ENCODE measurements at regions not wholly inside any gene's neighbourhood (a gene's known extent, or its start where the extent isn't known, plus 50 kb on each side); places are given as distances from the start of the nearest gene placed in this dataset.

DNA sequence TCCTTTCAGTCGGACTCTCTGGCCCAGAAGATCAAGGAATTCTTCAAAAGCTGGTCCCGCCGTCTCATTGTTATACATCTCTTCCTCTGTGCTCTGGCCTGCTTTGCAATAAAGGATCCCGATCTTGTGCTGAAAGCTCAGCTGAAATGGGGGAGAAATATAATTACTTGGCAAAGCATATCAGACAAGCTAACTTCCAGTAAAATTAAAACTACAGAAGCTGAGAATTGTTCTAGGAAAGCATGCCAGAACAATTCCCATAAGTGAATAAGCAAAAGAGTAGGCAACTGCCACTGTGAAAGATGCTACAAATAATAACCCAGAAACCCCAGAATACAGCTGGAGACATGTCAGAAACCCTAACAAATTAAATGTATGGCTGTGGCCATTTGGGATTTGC, 146.1 kb downstream of the SIPA1L2 start:
- ChIA-PET POLR2A (ENCODE audit: low non-redundant PET) (no interaction called here), CTCF (interaction anchor here (0.7 to 1.4 kb wide), 2 partner anchors 12 to 31 kb away, joined by 3 to 4 read pairs; no protein-coding TSS in a partner anchor)
- H3K27ac ChIP-seq: no peak overlapping the region
- TF ChIP-seq, protein P1, sequence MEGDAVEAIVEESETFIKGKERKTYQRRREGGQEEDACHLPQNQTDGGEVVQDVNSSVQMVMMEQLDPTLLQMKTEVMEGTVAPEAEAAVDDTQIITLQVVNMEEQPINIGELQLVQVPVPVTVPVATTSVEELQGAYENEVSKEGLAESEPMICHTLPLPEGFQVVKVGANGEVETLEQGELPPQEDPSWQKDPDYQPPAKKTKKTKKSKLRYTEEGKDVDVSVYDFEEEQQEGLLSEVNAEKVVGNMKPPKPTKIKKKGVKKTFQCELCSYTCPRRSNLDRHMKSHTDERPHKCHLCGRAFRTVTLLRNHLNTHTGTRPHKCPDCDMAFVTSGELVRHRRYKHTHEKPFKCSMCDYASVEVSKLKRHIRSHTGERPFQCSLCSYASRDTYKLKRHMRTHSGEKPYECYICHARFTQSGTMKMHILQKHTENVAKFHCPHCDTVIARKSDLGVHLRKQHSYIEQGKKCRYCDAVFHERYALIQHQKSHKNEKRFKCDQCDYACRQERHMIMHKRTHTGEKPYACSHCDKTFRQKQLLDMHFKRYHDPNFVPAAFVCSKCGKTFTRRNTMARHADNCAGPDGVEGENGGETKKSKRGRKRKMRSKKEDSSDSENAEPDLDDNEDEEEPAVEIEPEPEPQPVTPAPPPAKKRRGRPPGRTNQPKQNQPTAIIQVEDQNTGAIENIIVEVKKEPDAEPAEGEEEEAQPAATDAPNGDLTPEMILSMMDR (conservative IDR thresholded peaks at IDR 0.05; ENCODE audit: low read depth): no peak
- DNase-seq (ENCODE audit: low spot score): no peak

DNA sequence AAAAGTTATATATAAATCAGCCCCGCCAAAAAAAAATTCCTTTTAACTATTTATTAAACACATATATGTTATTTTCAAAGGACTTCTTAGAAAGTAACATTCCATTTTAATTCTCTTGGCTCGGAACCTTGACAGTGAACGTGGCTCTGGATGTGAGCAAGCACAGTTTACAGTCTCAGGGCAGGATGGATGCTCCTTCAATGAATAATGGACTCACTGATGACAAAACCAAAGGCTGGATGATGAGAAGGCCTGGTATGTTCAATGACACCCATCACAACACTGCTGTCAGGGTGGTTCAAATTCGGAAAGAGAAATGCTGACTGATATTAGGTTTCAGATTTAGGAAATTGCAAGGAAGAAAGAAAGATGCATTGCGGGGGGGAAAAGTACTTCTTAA, 148.8 kb downstream of the SIPA1L2 start:
- no peak overlapping the region for H3K27ac ChIP-seq
- ChIA-PET CTCF (no interaction called here), POLR2A (ENCODE audit: low non-redundant PET) (no interaction called here)
- DNase-seq (ENCODE audit: low spot score): no peak
- TF ChIP-seq, protein P1 (conservative IDR thresholded peaks at IDR 0.05; ENCODE audit: low read depth): no peak

DNA sequence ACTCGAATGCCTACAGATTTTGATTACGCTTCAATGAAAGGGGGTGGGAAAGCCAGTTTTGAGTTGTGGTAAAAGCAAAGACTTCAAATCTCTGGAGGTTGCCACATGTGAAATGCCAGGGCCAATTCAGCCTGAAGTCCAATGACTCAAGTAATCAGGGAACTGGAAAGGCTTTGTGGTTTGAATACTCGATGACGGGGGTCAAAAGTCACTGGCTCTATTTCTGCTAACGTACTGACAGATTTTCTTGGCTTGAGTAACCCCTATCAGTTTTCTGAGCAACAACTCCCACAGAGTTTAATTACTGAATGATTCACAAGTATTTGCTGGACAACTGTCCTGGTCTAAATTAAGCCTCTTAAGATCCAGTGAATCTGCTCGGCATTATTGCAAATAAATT, 152.2 kb downstream of the SIPA1L2 start:
- TF ChIP-seq, protein P1 (conservative IDR thresholded peaks at IDR 0.05; ENCODE audit: low read depth): no peak
- ChIA-PET POLR2A (ENCODE audit: low non-redundant PET) (no interaction called here), CTCF (interaction anchor here (0.6 kb wide), 1 partner anchor 401 kb away, joined by 7 read pairs; no protein-coding TSS in a partner anchor)
- peak; percentile 69 for DNase-seq (ENCODE audit: low spot score)
- no peak overlapping the region for H3K27ac ChIP-seq

DNA sequence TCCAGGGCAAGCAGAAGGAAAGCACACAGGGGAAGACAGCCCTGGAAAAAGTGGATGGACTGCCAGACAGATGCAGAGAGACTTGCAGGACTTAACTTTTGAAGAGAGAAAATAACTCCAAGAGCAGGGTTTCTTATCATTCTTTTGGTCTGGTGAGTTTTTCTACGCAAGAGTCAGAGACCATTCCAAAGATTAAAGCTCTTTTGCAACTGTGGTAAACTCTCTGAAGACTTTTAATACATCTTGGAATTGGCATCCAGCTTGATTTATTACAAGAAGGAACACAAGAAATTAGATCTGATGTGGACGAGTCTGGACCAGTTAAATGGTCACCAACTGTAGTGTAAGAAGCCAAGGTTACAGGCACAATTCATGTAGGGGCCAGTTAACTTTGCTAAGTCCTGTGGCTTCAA, 153.4 kb downstream of the SIPA1L2 start:
- CTCF ChIA-PET: no interaction called here
- no peak for DNase-seq (ENCODE audit: low spot score)
- H3K27ac ChIP-seq: no peak overlapping the region
- TF ChIP-seq, protein P1 (conservative IDR thresholded peaks at IDR 0.05; ENCODE audit: low read depth): no peak
- POLR2A ChIA-PET (ENCODE audit: low non-redundant PET): no interaction called here

DNA sequence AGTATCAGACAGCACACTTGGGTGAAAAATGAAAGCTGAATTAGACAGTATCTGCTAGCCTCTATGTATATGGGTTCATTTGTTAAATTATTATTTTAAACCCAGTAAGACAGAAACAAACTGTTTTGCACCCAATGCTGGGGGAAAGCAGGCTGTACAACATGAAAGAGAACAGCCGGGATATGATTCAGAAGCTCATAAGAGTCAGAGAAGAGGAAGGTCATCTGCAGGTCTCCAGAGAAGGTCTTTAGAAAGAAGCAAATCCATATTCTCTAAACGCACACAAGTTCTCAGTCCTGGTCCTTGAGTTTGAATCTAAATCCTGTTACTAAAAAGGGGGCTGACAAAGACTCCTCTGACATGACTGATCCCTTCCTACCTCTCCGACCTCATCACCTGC, 155.1 kb downstream of the SIPA1L2 start:
- no peak for DNase-seq (ENCODE audit: low spot score)
- TF ChIP-seq, protein P1 (conservative IDR thresholded peaks at IDR 0.05; ENCODE audit: low read depth): no peak
- POLR2A ChIA-PET (ENCODE audit: low non-redundant PET): no interaction called here
- H3K27ac ChIP-seq: no peak overlapping the region
- CTCF ChIA-PET: interaction anchor here (0.7 kb wide), 1 partner anchor 505 kb away, joined by 3 read pairs; no protein-coding TSS in a partner anchor

DNA sequence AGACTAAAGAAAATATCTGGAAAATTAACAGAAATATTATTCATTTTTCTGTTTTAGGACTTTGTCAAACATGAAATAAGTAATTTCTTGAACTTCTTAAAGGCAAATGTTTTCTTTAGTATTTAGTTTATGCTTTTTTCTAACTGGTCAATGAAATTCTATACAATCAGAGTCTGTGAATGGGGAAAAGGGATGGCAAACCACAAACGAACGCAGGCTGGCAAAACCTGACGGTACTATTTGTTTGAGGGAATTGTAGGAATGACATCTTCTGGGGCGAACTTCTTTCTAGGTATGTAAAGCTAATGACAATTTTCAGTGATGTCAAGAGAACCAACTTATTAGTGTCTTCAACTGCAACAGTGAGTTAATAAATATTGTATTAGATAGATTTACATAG, 156.0 kb downstream of the SIPA1L2 start:
- ChIA-PET CTCF (interaction anchor here (0.7 kb wide), 1 partner anchor 22 kb away, joined by 3 read pairs; no protein-coding TSS in a partner anchor), POLR2A (ENCODE audit: low non-redundant PET) (no interaction called here)
- DNase-seq (ENCODE audit: low spot score): no peak
- no peak overlapping the region for H3K27ac ChIP-seq
- TF ChIP-seq, protein P1 (conservative IDR thresholded peaks at IDR 0.05; ENCODE audit: low read depth): no peak
